H9 (cell line): ENCODE measurements at regions not wholly inside any gene's neighbourhood (a gene's known extent, or its start where the extent isn't known, plus 50 kb on each side); places are given as distances from the start of the nearest gene placed in this dataset.

Experiments
- DNase-seq: peaks from one replicate; pipeline ENCODE4 v3.0.0-alpha.2; 2017
- H2AFZ ChIP-seq: one replicate; pipeline ENCODE4 v1.6.1; 2013; ENCODE audit warnings: mild to moderate bottlenecking, low read length, control low read depth, moderate library complexity
- H2AK5ac ChIP-seq: 2 replicates; pipeline ENCODE4 v1.6.1; 2013; ENCODE audit warnings: low read length, control low read depth, mixed read lengths; ENCODE audit not compliant: insufficient read length
- H2BK120ac ChIP-seq: one replicate; pipeline ENCODE4 v1.6.1; 2013; ENCODE audit warnings: low read depth, mild to moderate bottlenecking, low read length, control low read depth, inconsistent platforms; ENCODE audit not compliant: poor library complexity, severe bottlenecking
- H2BK12ac ChIP-seq: 2 replicates; pipeline ENCODE4 v1.6.1; 2013; ENCODE audit warnings: low read length, control low read depth, mixed read lengths, low read depth; ENCODE audit not compliant: insufficient read length
- H2BK15ac ChIP-seq: 2 replicates; pipeline ENCODE4 v1.6.1; 2013; ENCODE audit warnings: low read depth, low read length, control low read depth
- H2BK20ac ChIP-seq: one replicate; pipeline ENCODE4 v1.6.1; 2013; ENCODE audit warnings: low read depth, mild to moderate bottlenecking, low read length, control low read depth, inconsistent platforms; ENCODE audit not compliant: poor library complexity, severe bottlenecking
- H2BK5ac ChIP-seq: 2 replicates; pipeline ENCODE4 v1.6.1; 2013; ENCODE audit warnings: low read length, control low read depth, mixed read lengths; ENCODE audit not compliant: insufficient read length
- H3K14ac ChIP-seq: 2 replicates; pipeline ENCODE4 v1.6.1; 2013; ENCODE audit warnings: low read length, control low read depth; ENCODE audit not compliant: insufficient read depth
- H3K18ac ChIP-seq: 2 replicates; pipeline ENCODE4 v1.6.1; 2013; ENCODE audit warnings: low read depth, mild to moderate bottlenecking, mixed read lengths, low read length, control low read depth; ENCODE audit not compliant: insufficient read length
- H3K23ac ChIP-seq: 2 replicates; pipeline ENCODE4 v1.6.1; 2013; ENCODE audit warnings: low read length, control low read depth, mixed read lengths, low read depth; ENCODE audit not compliant: insufficient read length
- H3K23me2 ChIP-seq: 2 replicates; pipeline ENCODE4 v1.6.1; 2013; ENCODE audit warnings: low read depth, mild to moderate bottlenecking, mixed read lengths, low read length, control low read depth; ENCODE audit not compliant: insufficient read length, poor library complexity, severe bottlenecking
- H3K27ac ChIP-seq: 2 replicates; pipeline ENCODE4 v1.5.1; 2013; ENCODE audit warnings: low read length, control low read depth, mixed read lengths, low read depth; ENCODE audit not compliant: insufficient read length
- H3K27me3 ChIP-seq: 2 replicates; pipeline ENCODE4 v1.6.1; 2013; ENCODE audit warnings: low read length, control low read depth, inconsistent platforms; ENCODE audit not compliant: insufficient read depth
- H3K4ac ChIP-seq: 2 replicates; pipeline ENCODE4 v1.6.1; 2013; ENCODE audit warnings: low read depth, mild to moderate bottlenecking, control low read depth, inconsistent platforms, low read length, moderate library complexity
- H3K4me1 ChIP-seq: 2 replicates; pipeline ENCODE4 v1.6.1; 2013; ENCODE audit warnings: low read length, control low read depth, inconsistent platforms; ENCODE audit not compliant: insufficient read depth
- H3K4me2 ChIP-seq: 2 replicates; pipeline ENCODE4 v1.6.1; 2013; ENCODE audit warnings: low read length, control low read depth, mixed read lengths; ENCODE audit not compliant: insufficient read length, insufficient read depth
- H3K56ac ChIP-seq: 2 replicates; pipeline ENCODE4 v1.6.1; 2013; ENCODE audit warnings: low read depth, mild to moderate bottlenecking, mixed read lengths, low read length, control low read depth; ENCODE audit not compliant: insufficient read length
- H3K79me1 ChIP-seq: 2 replicates; pipeline ENCODE4 v1.6.1; 2013; ENCODE audit warnings: low read depth, mild to moderate bottlenecking, moderate library complexity, low read length, control low read depth, inconsistent platforms; ENCODE audit not compliant: insufficient read depth, poor library complexity, severe bottlenecking
- H3K79me2 ChIP-seq: 2 replicates; pipeline ENCODE4 v1.6.1; 2013; ENCODE audit warnings: low read length, control low read depth, inconsistent platforms; ENCODE audit not compliant: insufficient read depth
- H3K9ac ChIP-seq: 2 replicates; pipeline ENCODE4 v1.6.1; 2013; ENCODE audit warnings: low read length, control low read depth, mixed read lengths; ENCODE audit not compliant: insufficient read length; ENCODE audit errors: extremely low read depth
- H3K9me3 ChIP-seq: one replicate; pipeline ENCODE4 v1.6.1; 2013; ENCODE audit warnings: low read depth, low read length, inconsistent platforms; ENCODE audit not compliant: control insufficient read depth
- H3T11ph ChIP-seq: one replicate; pipeline ENCODE4 v1.6.1; 2013; ENCODE audit warnings: mild to moderate bottlenecking, low read length, control low read depth, inconsistent platforms
- H4K20me1 ChIP-seq: one replicate; pipeline ENCODE4 v1.6.1; 2013; ENCODE audit not compliant: control insufficient read depth, insufficient read length, insufficient read depth
- H4K5ac ChIP-seq: 2 replicates; pipeline ENCODE4 v1.6.1; 2013; ENCODE audit warnings: low read depth, mild to moderate bottlenecking, mixed read lengths, low read length, control low read depth; ENCODE audit not compliant: insufficient read length
- H4K8ac ChIP-seq: replicated peaks from 2 replicates; pipeline ENCODE4 v1.6.1; 2013; ENCODE audit warnings: low read length, control low read depth, mixed read lengths, low read depth; ENCODE audit not compliant: insufficient read length
- H4K91ac ChIP-seq: 2 replicates; pipeline ENCODE4 v1.6.1; 2013; ENCODE audit warnings: low read depth, mild to moderate bottlenecking, moderate library complexity, mixed read lengths, low read length, control low read depth; ENCODE audit not compliant: insufficient read length
- H3K27ac Mint-ChIP-seq, 3 experiments: 2 replicates in 2 of 3; 3 replicates in 1 of 3; pipeline ENCODE4 v1.8.0; 2020 to 2021; ENCODE audit warnings: mixed read lengths in 3 of 3, mild to moderate bottlenecking in 1 of 3, moderate library complexity in 1 of 3
- H3K27me3 Mint-ChIP-seq: 2 replicates; pipeline ENCODE4 v1.8.0; 2021; ENCODE audit warnings: low read depth, mild to moderate bottlenecking, moderate library complexity, mixed read lengths
- H3K36me3 Mint-ChIP-seq, 3 experiments: 2 replicates in 2 of 3; 3 replicates in 1 of 3; pipeline ENCODE4 v1.8.0; 2020 to 2021; ENCODE audit warnings: low read depth in 3 of 3, mixed read lengths in 3 of 3; ENCODE audit not compliant: insufficient read depth in 1 of 3
- H3K4me1 Mint-ChIP-seq, 2 experiments: 2 replicates each; pipeline ENCODE4 v1.8.0; 2020; ENCODE audit warnings: mixed read lengths in 2 of 2
- H3K4me3 Mint-ChIP-seq, 2 experiments: 2 replicates in 1 of 2; 3 replicates in 1 of 2; pipeline ENCODE4 v1.8.0; 2020 to 2021; ENCODE audit warnings: mild to moderate bottlenecking in 2 of 2, mixed read lengths in 2 of 2, moderate library complexity in 1 of 2
- H3K9me3 Mint-ChIP-seq, 2 experiments: 2 replicates in 1 of 2; 3 replicates in 1 of 2; pipeline ENCODE4 v1.8.0; 2020; ENCODE audit warnings: mild to moderate bottlenecking in 2 of 2, mixed read lengths in 2 of 2, moderate library complexity in 1 of 2
- WGBS: extraction: QIAGEN DNeasy Blood & Tissue Kit; methylation state at CpG from one replicate; pipeline ENCODE4 v1.1.7; 2013; ENCODE audit warnings: missing lambda C conversion rate, low lambda C conversion rate, mixed read lengths; ENCODE audit not compliant: insufficient read length; ENCODE audit errors: extremely low coverage; 5-methylcytosine and 5-hydroxymethylcytosine counted together
- TF ChIP-seq, protein P1 (sequence below): fragments of 200-600 bp; sonication (generic); conservative IDR thresholded peaks from 3 replicates; pipeline ENCODE4 v1.8.0; 2021; ENCODE audit warnings: antibody characterized with exemption, mild to moderate bottlenecking

DNA sequence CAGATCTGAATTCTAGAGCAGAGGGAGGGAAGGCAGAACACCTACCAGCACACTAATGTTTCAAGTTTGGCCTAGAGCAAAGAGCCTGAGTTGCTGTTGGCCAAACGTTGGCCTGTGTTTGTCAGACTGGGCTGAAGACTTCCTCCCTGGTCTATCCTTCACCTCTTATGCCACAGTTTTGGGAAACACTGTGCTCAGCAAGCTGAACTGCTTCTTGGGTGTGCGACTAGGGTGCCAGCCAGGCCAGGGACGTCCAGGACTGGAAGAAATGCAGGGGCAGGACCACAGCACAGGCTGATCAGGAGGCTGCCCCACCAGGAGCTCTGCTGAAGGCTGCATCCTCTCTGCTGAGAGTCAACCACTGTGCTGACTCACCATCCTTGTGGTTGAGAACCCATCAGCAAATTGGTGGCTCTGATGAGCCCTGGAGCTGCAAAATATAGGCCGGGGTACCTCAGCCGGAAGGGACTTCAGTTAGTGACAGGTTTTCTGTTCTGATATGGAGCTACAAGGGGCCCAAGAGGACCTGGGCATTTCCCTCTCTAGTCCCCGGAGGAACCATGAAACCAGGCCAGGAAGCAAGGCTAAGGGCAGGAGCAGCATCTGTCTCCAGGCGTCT lies 131.6 kb upstream of the RASGRP1 start:
- Histone ChIP-seq H3K27ac (no peak overlapping the region), H3K4me2 (no peak overlapping the region), H3K4me1 (no peaks in the 10 kb centered on the region), H3K9ac (no peak overlapping the region), H3K79me2 (no peaks in the 10 kb centered on the region), H3K4ac (no peak overlapping the region), H4K8ac (no peak overlapping the region), H4K20me1 (no peaks in the 10 kb centered on the region), H2AFZ (no peak overlapping the region), H2BK15ac (no peak overlapping the region), H2AK5ac (no peak overlapping the region), H3K27me3 (no peaks in the 10 kb centered on the region), H3T11ph (no peak overlapping the region), H3K79me1 (no peaks in the 10 kb centered on the region), H3K14ac (peak overlapping the region; percentile 56; the same call in 1 of the 2 replicates), H3K23ac (no peak overlapping the region), H4K91ac (no peak overlapping the region), H2BK20ac (no peak overlapping the region), H4K5ac (peak overlapping the region; percentile 12), H3K9me3 (no peaks in the 10 kb centered on the region), H2BK120ac (no peak overlapping the region), H2BK12ac (no peak overlapping the region), H3K56ac (no peak overlapping the region), H2BK5ac (no peak overlapping the region), H3K18ac (no peak overlapping the region), H3K23me2 (peaks cover 2% of the 10 kb centered on the region)
- no CpG with 5 or more reads among the region's 7 CpGs for WGBS
- Mint-ChIP-seq H3K27me3 (no peaks in the 10 kb centered on the region), H3K4me1 (no peaks in the 10 kb centered on the region), H3K4me3 (no peak overlapping the region), H3K36me3 (peaks cover 0 to 3% (median 0%) of the 10 kb centered on the region in 3 experiments; a peak in 1 of 7 replicates), H3K9me3 (peaks cover 0 to 4% of the 10 kb centered on the region in 2 experiments; a peak in 1 of 5 replicates), H3K27ac (no peak overlapping the region)
- TF ChIP-seq, protein P1, sequence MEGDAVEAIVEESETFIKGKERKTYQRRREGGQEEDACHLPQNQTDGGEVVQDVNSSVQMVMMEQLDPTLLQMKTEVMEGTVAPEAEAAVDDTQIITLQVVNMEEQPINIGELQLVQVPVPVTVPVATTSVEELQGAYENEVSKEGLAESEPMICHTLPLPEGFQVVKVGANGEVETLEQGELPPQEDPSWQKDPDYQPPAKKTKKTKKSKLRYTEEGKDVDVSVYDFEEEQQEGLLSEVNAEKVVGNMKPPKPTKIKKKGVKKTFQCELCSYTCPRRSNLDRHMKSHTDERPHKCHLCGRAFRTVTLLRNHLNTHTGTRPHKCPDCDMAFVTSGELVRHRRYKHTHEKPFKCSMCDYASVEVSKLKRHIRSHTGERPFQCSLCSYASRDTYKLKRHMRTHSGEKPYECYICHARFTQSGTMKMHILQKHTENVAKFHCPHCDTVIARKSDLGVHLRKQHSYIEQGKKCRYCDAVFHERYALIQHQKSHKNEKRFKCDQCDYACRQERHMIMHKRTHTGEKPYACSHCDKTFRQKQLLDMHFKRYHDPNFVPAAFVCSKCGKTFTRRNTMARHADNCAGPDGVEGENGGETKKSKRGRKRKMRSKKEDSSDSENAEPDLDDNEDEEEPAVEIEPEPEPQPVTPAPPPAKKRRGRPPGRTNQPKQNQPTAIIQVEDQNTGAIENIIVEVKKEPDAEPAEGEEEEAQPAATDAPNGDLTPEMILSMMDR, result no peak
- no peak for DNase-seq
